ENCODE measurements at regions not wholly inside any gene's neighbourhood (a gene's known extent, or its start where the extent isn't known, plus 50 kb on each side); places are given as distances from the start of the nearest gene placed in this dataset.

- Histone ChIP-seq H2AFZ (ENCODE audit: low read length) (no peak overlapping the region), H3K9me3 (ENCODE audit: insufficient read depth, low read depth, low read length) (no peaks in the 10 kb centered on the region), H3K4me1 (ENCODE audit: insufficient read depth, low read length, poor library complexity, severe bottlenecking) (peaks cover 12% of the 10 kb centered on the region), H3K4me3 (ENCODE audit: low read length, poor library complexity, severe bottlenecking) (no peak overlapping the region), H3K79me2 (ENCODE audit: insufficient read depth, low read length) (no peaks in the 10 kb centered on the region), H3K27me3 (ENCODE audit: insufficient read depth, low read length, poor library complexity, severe bottlenecking) (no peaks in the 10 kb centered on the region), H3F3A (ENCODE audit: low read depth) (no peaks in the 10 kb centered on the region), H4K20me1 (ENCODE audit: insufficient read depth, low read length, poor library complexity, severe bottlenecking) (no peaks in the 10 kb centered on the region), H3K9ac (ENCODE audit: low read depth, low read length, poor library complexity, severe bottlenecking) (no peak overlapping the region), H3K36me3 (ENCODE audit: insufficient read depth, low read length) (no peaks in the 10 kb centered on the region), H3K4me2 (ENCODE audit: low read depth, low read length, poor library complexity, severe bottlenecking) (no peak overlapping the region), H3K9me2 (replicated peaks; ENCODE audit: low read depth, low read length) (no peaks in the 10 kb centered on the region)
- TF ChIP-seq CTCF (conservative IDR thresholded peaks at IDR 0.05; ENCODE audit: low read length), result no peak
- no peak for TF ChIP-seq EZH2phosphoT487 (IDR thresholded peaks at IDR 0.05; ENCODE audit: borderline replicate concordance)
These were observed 211.4 kb upstream of the ROPN1 start for GRCh38 chr3:124203292-124203691.

GRCh38 chr3:124206225-124207055 lies 214.5 kb upstream of the ROPN1 start:
- Histone ChIP-seq H4K20me1 (ENCODE audit: insufficient read depth, low read length, poor library complexity, severe bottlenecking) (no peaks in the 10 kb centered on the region), H3K79me2 (ENCODE audit: insufficient read depth, low read length) (no peaks in the 10 kb centered on the region), H3K9me3 (ENCODE audit: insufficient read depth, low read depth, low read length) (no peaks in the 10 kb centered on the region), H3K9ac (ENCODE audit: low read depth, low read length, poor library complexity, severe bottlenecking) (no peak overlapping the region), H3K27me3 (ENCODE audit: insufficient read depth, low read length, poor library complexity, severe bottlenecking) (no peaks in the 10 kb centered on the region), H2AFZ (ENCODE audit: low read length) (no peak overlapping the region), H3K9me2 (replicated peaks; ENCODE audit: low read depth, low read length) (no peaks in the 10 kb centered on the region), H3K4me3 (ENCODE audit: low read length, poor library complexity, severe bottlenecking) (no peak overlapping the region), H3K4me1 (ENCODE audit: insufficient read depth, low read length, poor library complexity, severe bottlenecking) (peaks cover 11% of the 10 kb centered on the region), H3K36me3 (ENCODE audit: insufficient read depth, low read length) (no peaks in the 10 kb centered on the region), H3F3A (ENCODE audit: low read depth) (no peaks in the 10 kb centered on the region), H3K4me2 (ENCODE audit: low read depth, low read length, poor library complexity, severe bottlenecking) (no peak overlapping the region)
- TF ChIP-seq CTCF (conservative IDR thresholded peaks at IDR 0.05; ENCODE audit: low read length) (no peak), EZH2phosphoT487 (IDR thresholded peaks at IDR 0.05; ENCODE audit: borderline replicate concordance) (no peak)

DNA sequence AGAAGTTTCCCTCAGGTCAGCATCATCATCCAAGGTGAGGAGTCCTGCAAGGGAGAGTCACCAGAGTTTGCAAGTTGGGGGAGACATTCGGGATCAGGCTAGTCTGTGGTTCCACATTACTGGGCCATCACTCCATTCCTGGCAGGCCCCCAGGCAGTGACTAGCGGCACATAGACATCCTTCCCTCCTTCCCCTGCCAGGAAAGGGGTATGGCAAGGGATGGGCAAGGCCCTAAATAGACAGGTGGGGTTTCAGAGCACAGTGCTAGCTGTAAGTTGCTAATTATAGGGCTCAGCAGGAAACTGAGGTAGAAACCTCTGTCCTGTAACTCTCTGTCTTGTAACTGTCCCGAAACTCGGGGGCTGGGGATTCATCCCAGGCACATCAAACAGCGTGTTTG lies 215.2 kb upstream of the ROPN1 start:
- Histone ChIP-seq H3K9me3 (ENCODE audit: insufficient read depth, low read depth, low read length) (no peaks in the 10 kb centered on the region), H3K79me2 (ENCODE audit: insufficient read depth, low read length) (no peaks in the 10 kb centered on the region), H3K9ac (ENCODE audit: low read depth, low read length, poor library complexity, severe bottlenecking) (no peak overlapping the region), H2AFZ (ENCODE audit: low read length) (no peak overlapping the region), H3K4me2 (ENCODE audit: low read depth, low read length, poor library complexity, severe bottlenecking) (no peak overlapping the region), H3F3A (ENCODE audit: low read depth) (no peaks in the 10 kb centered on the region), H3K9me2 (replicated peaks; ENCODE audit: low read depth, low read length) (no peaks in the 10 kb centered on the region), H3K4me3 (ENCODE audit: low read length, poor library complexity, severe bottlenecking) (no peak overlapping the region), H3K4me1 (ENCODE audit: insufficient read depth, low read length, poor library complexity, severe bottlenecking) (peaks cover 5% of the 10 kb centered on the region), H3K36me3 (ENCODE audit: insufficient read depth, low read length) (no peaks in the 10 kb centered on the region), H4K20me1 (ENCODE audit: insufficient read depth, low read length, poor library complexity, severe bottlenecking) (no peaks in the 10 kb centered on the region), H3K27me3 (ENCODE audit: insufficient read depth, low read length, poor library complexity, severe bottlenecking) (no peaks in the 10 kb centered on the region)
- TF ChIP-seq CTCF (conservative IDR thresholded peaks at IDR 0.05; ENCODE audit: low read length) (no peak), EZH2phosphoT487 (IDR thresholded peaks at IDR 0.05; ENCODE audit: borderline replicate concordance) (no peak)

Measured in Loucy (cell line).